Thyroid gland (tissue), 4 donors: ENCODE measurements at regions not wholly inside any gene's neighbourhood (a gene's known extent, or its start where the extent isn't known, plus 50 kb on each side); places are given as distances from the start of the nearest gene placed in this dataset.

Source experiments
- CTCF ChIP-seq, 6 experiments: fragments of 200-600 bp in 3 of 6; fragments of 450-650 bp in 3 of 6; sonication (generic) in 3 of 6; IDR thresholded peaks; one replicate each; pipeline ENCODE4 v1.5.1; 2016 to 2019; ENCODE audit warnings: antibody characterized with exemption in 6 of 6, mild to moderate bottlenecking in 2 of 6, inconsistent platforms in 1 of 6, moderate library complexity in 1 of 6
- POLR2A ChIP-seq, 2 donors: fragments of 450-650 bp; IDR thresholded peaks; one replicate each; pipeline ENCODE4 v1.6.1; 2017; ENCODE audit warnings: antibody characterized with exemption in 2 of 2, mild to moderate bottlenecking in 2 of 2, moderate library complexity in 1 of 2

- TF ChIP-seq CTCF (IDR thresholded peaks at IDR 0.05) (no peak), POLR2A (IDR thresholded peaks at IDR 0.05) (no peak)
Measured at GRCh38 chr2:173630425-173631126, 275.9 kb downstream of the CDCA7 start.
